ENCODE measurements at regions not wholly inside any gene's neighbourhood (a gene's known extent, or its start where the extent isn't known, plus 50 kb on each side); places are given as distances from the start of the nearest gene placed in this dataset.

GRCh38 chr4:100290585-100290984 is 100.3 kb upstream of the DDIT4L start:
- no peak overlapping the region for H3K27ac ChIP-seq
- H3K36me3 ChIP-seq = no peaks in the 10 kb centered on the region
- TF ChIP-seq POLR2AphosphoS5 (IDR thresholded peaks at IDR 0.05) (no peak), POLR2A (IDR thresholded peaks at IDR 0.05) (no peak), CTCF (IDR thresholded peaks at IDR 0.05) (no peak), EP300 (IDR thresholded peaks at IDR 0.05) (no peak)
- DNase-seq = no peak
- H3K4me1 ChIP-seq = no peaks in the 10 kb centered on the region
- 76 to 87% methylated on average over 2 of the region's 2 CpGs for WGBS, 2 donors
- H3K27me3 ChIP-seq = no peaks in the 10 kb centered on the region
- intact Hi-C loops (cut with DNase I) = no loop called here
- H3K4me3 ChIP-seq = no peak overlapping the region
- no peaks in the 10 kb centered on the region for H3K9me3 ChIP-seq

- H3K4me3 ChIP-seq = no peak overlapping the region
- intact Hi-C loops (cut with DNase I) = no loop called here
- TF ChIP-seq EP300 (IDR thresholded peaks at IDR 0.05) (no peak), POLR2A (IDR thresholded peaks at IDR 0.05) (no peak), CTCF (IDR thresholded peaks at IDR 0.05) (no peak), POLR2AphosphoS5 (IDR thresholded peaks at IDR 0.05) (no peak)
- no peaks in the 10 kb centered on the region for H3K27me3 ChIP-seq
- H3K4me1 ChIP-seq = no peaks in the 10 kb centered on the region
- no peak for DNase-seq
- 78% methylated on average over 1 of the region's 1 CpG for WGBS, 2 donors
- H3K27ac ChIP-seq = no peak overlapping the region
- no peaks in the 10 kb centered on the region for H3K9me3 ChIP-seq
- H3K36me3 ChIP-seq = no peaks in the 10 kb centered on the region
These were observed 99.7 kb upstream of the DDIT4L start for GRCh38 chr4:100289946-100290345.

GRCh38 chr4:100289530-100289888 is 99.2 kb upstream of the DDIT4L start:
- TF ChIP-seq CTCF (IDR thresholded peaks at IDR 0.05) = no peak
- no peak for TF ChIP-seq POLR2AphosphoS5 (IDR thresholded peaks at IDR 0.05)
- no peak for TF ChIP-seq POLR2A (IDR thresholded peaks at IDR 0.05)
- no peak for TF ChIP-seq EP300 (IDR thresholded peaks at IDR 0.05)
- intact Hi-C loops (cut with DNase I) = no loop called here
- Histone ChIP-seq H3K36me3 (no peaks in the 10 kb centered on the region), H3K4me3 (no peak overlapping the region), H3K27ac (no peak overlapping the region), H3K4me1 (no peaks in the 10 kb centered on the region), H3K27me3 (no peaks in the 10 kb centered on the region), H3K9me3 (no peaks in the 10 kb centered on the region)
- no peak for DNase-seq
- 24 to 69% methylated on average over 1 of the region's 1 CpG for WGBS, 2 donors

GRCh38 chr4:100288811-100289529 is 98.7 kb upstream of the DDIT4L start:
- no peaks in the 10 kb centered on the region for H3K4me1 ChIP-seq
- no peak for DNase-seq
- H3K27me3 ChIP-seq = no peaks in the 10 kb centered on the region
- H3K9me3 ChIP-seq = no peaks in the 10 kb centered on the region
- no peak overlapping the region for H3K4me3 ChIP-seq
- intact Hi-C loops (cut with DNase I) = no loop called here
- no peak for TF ChIP-seq CTCF (IDR thresholded peaks at IDR 0.05)
- TF ChIP-seq POLR2AphosphoS5 (IDR thresholded peaks at IDR 0.05) = no peak
- no peak for TF ChIP-seq POLR2A (IDR thresholded peaks at IDR 0.05)
- no peak for TF ChIP-seq EP300 (IDR thresholded peaks at IDR 0.05)
- no peaks in the 10 kb centered on the region for H3K36me3 ChIP-seq
- no peak overlapping the region for H3K27ac ChIP-seq
- WGBS, 2 donors = 91 to 94% methylated on average over 5 of the region's 5 CpGs

GRCh38 chr4:100288161-100288560 is 97.9 kb upstream of the DDIT4L start:
- Histone ChIP-seq H3K4me3 (no peak overlapping the region), H3K4me1 (no peaks in the 10 kb centered on the region), H3K27me3 (no peaks in the 10 kb centered on the region), H3K9me3 (no peaks in the 10 kb centered on the region), H3K36me3 (no peaks in the 10 kb centered on the region), H3K27ac (no peak overlapping the region)
- no peak for TF ChIP-seq POLR2A (IDR thresholded peaks at IDR 0.05)
- TF ChIP-seq CTCF (IDR thresholded peaks at IDR 0.05) = no peak
- no peak for TF ChIP-seq POLR2AphosphoS5 (IDR thresholded peaks at IDR 0.05)
- no peak for TF ChIP-seq EP300 (IDR thresholded peaks at IDR 0.05)
- 83 to 97% methylated on average over 1 of the region's 1 CpG for WGBS, 2 donors
- DNase-seq = no peak
- intact Hi-C loops (cut with DNase I) = no loop called here

Measured in sigmoid colon (tissue), 6 donors.